MM.1S (cell line): ENCODE measurements at regions not wholly inside any gene's neighbourhood (a gene's known extent, or its start where the extent isn't known, plus 50 kb on each side); places are given as distances from the start of the nearest gene placed in this dataset.

ENCODE experiments used
- DNase-seq: peaks from one replicate; pipeline ENCODE4 v3.0.0-alpha.2; 2015
- H2AFZ ChIP-seq: fragments of 300-600 bp; sonication (generic); 2 replicates; pipeline ENCODE4 v1.6.0; 2016; ENCODE audit warnings: antibody characterized with exemption, low read length
- H3F3A ChIP-seq: fragments of 300-600 bp; sonication (generic); 2 replicates; pipeline ENCODE4 v1.6.1; 2016; ENCODE audit warnings: mild to moderate bottlenecking, antibody characterized with exemption, low read length, moderate library complexity, mixed read lengths; ENCODE audit not compliant: insufficient read depth
- H3K27ac ChIP-seq: fragments of 300-600 bp; sonication (generic); 2 replicates; pipeline ENCODE4 v1.5.1; 2016; ENCODE audit warnings: mild to moderate bottlenecking, low read length
- H3K27me3 ChIP-seq: fragments of 300-600 bp; sonication (generic); replicated peaks from 2 replicates; pipeline ENCODE4 v1.6.0; 2016; ENCODE audit warnings: low read length; ENCODE audit not compliant: insufficient read depth
- H3K36me3 ChIP-seq: fragments of 300-600 bp; sonication (generic); replicated peaks from 2 replicates; pipeline ENCODE4 v1.6.1; 2016; ENCODE audit warnings: mild to moderate bottlenecking, low read length, mixed read lengths; ENCODE audit not compliant: insufficient read depth
- H3K4me1 ChIP-seq: fragments of 300-600 bp; sonication (generic); 2 replicates; pipeline ENCODE4 v1.6.1; 2016; ENCODE audit warnings: low read length, mixed read lengths
- H3K4me2 ChIP-seq: fragments of 300-600 bp; sonication (generic); 2 replicates; pipeline ENCODE4 v1.6.0; 2016; ENCODE audit warnings: low read depth, low read length
- H3K4me3 ChIP-seq: fragments of 300-600 bp; sonication (generic); 2 replicates; pipeline ENCODE4 v1.5.1; 2016; ENCODE audit warnings: low read length, mixed read lengths
- H3K79me2 ChIP-seq: fragments of 300-600 bp; sonication (generic); 2 replicates; pipeline ENCODE4 v1.6.1; 2016; ENCODE audit warnings: mixed run types, low read length, mixed read lengths
- H3K9ac ChIP-seq: fragments of 300-600 bp; sonication (generic); 2 replicates; pipeline ENCODE4 v1.6.1; 2016; ENCODE audit warnings: low read length, mixed read lengths
- H3K9me2 ChIP-seq: fragments of 300-600 bp; sonication (generic); replicated peaks from 2 replicates; pipeline ENCODE4 v1.6.1; 2016; ENCODE audit warnings: mild to moderate bottlenecking, low read length, mixed read lengths; ENCODE audit not compliant: insufficient read depth
- H3K9me3 ChIP-seq: fragments of 300-600 bp; sonication (generic); replicated peaks from 2 replicates; pipeline ENCODE4 v1.6.1; 2016; ENCODE audit warnings: mild to moderate bottlenecking, low read length, mixed read lengths; ENCODE audit not compliant: insufficient read depth
- H4K20me1 ChIP-seq: fragments of 300-600 bp; sonication (generic); 2 replicates; pipeline ENCODE4 v1.6.1; 2016; ENCODE audit warnings: mild to moderate bottlenecking, low read length, moderate library complexity, mixed read lengths; ENCODE audit not compliant: insufficient read depth
- CTCF ChIP-seq: fragments of 300-600 bp; sonication (generic); IDR thresholded peaks from 2 replicates; pipeline ENCODE4 v1.5.1; 2016; ENCODE audit warnings: antibody characterized with exemption, low read length, mixed read lengths
- EZH2 ChIP-seq: fragments of 300-600 bp; sonication (generic); optimal IDR thresholded peaks from 2 replicates; pipeline ENCODE3; 2017; ENCODE audit warnings: low read depth, mild to moderate bottlenecking, antibody characterized with exemption, low read length, mixed read lengths
- EZH2phosphoT487 ChIP-seq: fragments of 300-600 bp; sonication (generic); IDR thresholded peaks from 2 replicates; pipeline ENCODE4 v1.6.1; 2018; ENCODE audit warnings: antibody characterized with exemption, low read length

DNA sequence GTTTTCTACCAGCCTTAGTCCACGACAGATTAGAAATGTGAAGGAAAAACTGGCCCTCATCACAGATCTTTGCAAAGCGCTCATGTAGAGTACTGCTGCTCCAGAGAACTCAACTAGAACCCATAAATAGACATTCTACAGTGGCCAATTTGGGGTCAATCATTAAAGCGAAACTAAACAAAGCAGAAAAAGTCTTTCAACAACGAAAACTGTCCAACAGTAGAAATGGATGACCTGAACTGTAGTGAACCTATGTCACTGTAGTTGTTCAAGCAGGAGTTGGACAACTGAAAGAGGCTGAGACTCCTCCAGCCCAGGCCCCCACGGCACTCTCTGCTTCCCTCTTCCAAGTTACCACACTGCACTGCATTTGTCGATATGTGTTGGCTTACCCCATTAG lies 472.6 kb downstream of the BCAT1 start:
- no peaks in the 10 kb centered on the region for H4K20me1 ChIP-seq
- no peak overlapping the region for H3K27ac ChIP-seq
- DNase-seq = no peak
- no peaks in the 10 kb centered on the region for H3K4me1 ChIP-seq
- no peaks in the 10 kb centered on the region for H3K36me3 ChIP-seq
- H3K4me3 ChIP-seq = no peak overlapping the region
- no peak overlapping the region for H3K9ac ChIP-seq
- no peaks in the 10 kb centered on the region for H3K9me3 ChIP-seq
- TF ChIP-seq EZH2phosphoT487 (no peak), CTCF (no peak), EZH2 (no peak)
- H3K27me3 ChIP-seq = no peaks in the 10 kb centered on the region
- H3K79me2 ChIP-seq = no peaks in the 10 kb centered on the region
- H3K9me2 ChIP-seq = no peaks in the 10 kb centered on the region
- no peak overlapping the region for H2AFZ ChIP-seq
- no peaks in the 10 kb centered on the region for H3F3A ChIP-seq
- no peak overlapping the region for H3K4me2 ChIP-seq

DNA sequence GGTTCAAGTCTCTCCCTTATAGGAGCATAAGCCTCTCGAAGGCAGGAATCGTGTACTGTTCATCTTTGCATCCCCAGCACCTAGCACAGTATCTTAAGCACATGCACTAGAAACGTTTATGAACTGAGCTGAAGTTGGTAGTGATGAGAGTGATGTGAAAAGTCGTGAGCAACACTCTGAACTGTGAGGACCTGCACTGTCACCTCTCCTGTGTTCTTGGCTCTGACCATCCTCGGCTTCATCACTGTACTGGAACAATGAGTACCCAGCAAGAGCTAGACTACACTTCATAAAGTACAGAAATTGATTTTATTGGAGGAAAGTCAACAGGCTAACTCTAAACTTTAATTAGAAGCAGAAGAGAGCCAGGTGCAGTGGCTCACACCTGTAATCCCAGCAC lies 473.6 kb downstream of the BCAT1 start:
- H3K36me3 ChIP-seq = no peaks in the 10 kb centered on the region
- no peaks in the 10 kb centered on the region for H3K9me2 ChIP-seq
- no peaks in the 10 kb centered on the region for H3K27me3 ChIP-seq
- H3K9me3 ChIP-seq = no peaks in the 10 kb centered on the region
- H3K4me2 ChIP-seq = no peak overlapping the region
- no peak overlapping the region for H3K9ac ChIP-seq
- H3K79me2 ChIP-seq = no peaks in the 10 kb centered on the region
- no peak for DNase-seq
- H3K4me1 ChIP-seq = no peaks in the 10 kb centered on the region
- no peaks in the 10 kb centered on the region for H4K20me1 ChIP-seq
- TF ChIP-seq EZH2 (no peak), CTCF (no peak), EZH2phosphoT487 (no peak)
- no peaks in the 10 kb centered on the region for H3F3A ChIP-seq
- no peak overlapping the region for H3K27ac ChIP-seq
- H3K4me3 ChIP-seq = no peak overlapping the region
- H2AFZ ChIP-seq = no peak overlapping the region

GRCh38 chr12:24473097-24473496 lies 475.8 kb downstream of the BCAT1 start:
- no peak for DNase-seq
- no peak overlapping the region for H2AFZ ChIP-seq
- no peak overlapping the region for H3K4me2 ChIP-seq
- H3K9me2 ChIP-seq = no peaks in the 10 kb centered on the region
- H3K27ac ChIP-seq = no peak overlapping the region
- no peaks in the 10 kb centered on the region for H3K36me3 ChIP-seq
- TF ChIP-seq EZH2phosphoT487 = no peak
- no peak for TF ChIP-seq EZH2
- no peak for TF ChIP-seq CTCF
- H3K4me3 ChIP-seq = no peak overlapping the region
- no peaks in the 10 kb centered on the region for H4K20me1 ChIP-seq
- no peaks in the 10 kb centered on the region for H3K79me2 ChIP-seq
- no peaks in the 10 kb centered on the region for H3F3A ChIP-seq
- H3K4me1 ChIP-seq = no peaks in the 10 kb centered on the region
- H3K27me3 ChIP-seq = no peaks in the 10 kb centered on the region
- no peaks in the 10 kb centered on the region for H3K9me3 ChIP-seq
- H3K9ac ChIP-seq = no peak overlapping the region

DNA sequence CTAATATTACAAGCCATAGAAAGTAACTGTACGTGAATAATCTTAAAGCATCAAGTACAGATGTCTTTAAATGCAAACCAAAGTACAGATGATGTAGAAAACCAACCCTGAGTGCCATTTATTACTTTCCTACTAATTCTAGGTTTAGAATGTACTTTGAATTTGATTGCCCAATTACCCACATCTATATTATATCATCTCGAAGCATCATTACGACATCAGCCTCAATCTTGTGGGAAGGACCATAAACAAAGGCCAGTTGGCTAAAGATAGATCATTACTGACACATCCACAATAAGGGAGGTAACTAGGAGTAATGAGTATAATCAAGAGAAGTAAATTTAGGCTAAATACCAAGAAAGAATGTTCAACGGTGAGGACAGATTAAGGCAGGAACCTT lies 478.9 kb downstream of the BCAT1 start:
- Histone ChIP-seq H3K27me3 (no peaks in the 10 kb centered on the region), H2AFZ (no peak overlapping the region), H3F3A (no peaks in the 10 kb centered on the region), H3K4me1 (no peaks in the 10 kb centered on the region), H3K79me2 (no peaks in the 10 kb centered on the region), H3K4me2 (no peak overlapping the region), H3K9me2 (no peaks in the 10 kb centered on the region), H3K9me3 (no peaks in the 10 kb centered on the region), H3K27ac (no peak overlapping the region), H3K4me3 (no peak overlapping the region), H3K36me3 (no peaks in the 10 kb centered on the region), H3K9ac (no peak overlapping the region), H4K20me1 (no peaks in the 10 kb centered on the region)
- TF ChIP-seq CTCF (no peak), EZH2phosphoT487 (no peak), EZH2 (no peak)
- DNase-seq = no peak
